A673 (cell line): ENCODE measurements at regions not wholly inside any gene's neighbourhood (a gene's known extent, or its start where the extent isn't known, plus 50 kb on each side); places are given as distances from the start of the nearest gene placed in this dataset.

Experiments
- BruUV-seq: library from RNA; stranded (reverse); fragments of 400-500 nt; replicated peaks from 2 replicates; lab custom pipeline; 2021; lab: Mats Ljungman, UMichigan
- CTCF ChIA-PET: fragments of 300-600 bp; sonication (Branson Sonifier 250); formaldehyde crosslinking; loops from one replicate; lab custom pipeline; 2022; ENCODE audit warnings: antibody characterized with exemption; lab: Charles Lee
- POLR2A ChIA-PET: fragments of 300-600 bp; sonication (Branson Sonifier 250); formaldehyde crosslinking; loops from one replicate; lab custom pipeline; 2022; ENCODE audit warnings: antibody characterized with exemption; ENCODE audit not compliant: low non-redundant PET; lab: Charles Lee
- DNase-seq: peaks from one replicate; pipeline ENCODE4 v3.0.0-alpha.2; 2015; ENCODE audit warnings: low spot score
- H3K27ac ChIP-seq: fragments of 200-600 bp; sonication (generic); 2 replicates; pipeline ENCODE4 v1.5.1; 2016; ENCODE audit warnings: mixed run types, low read depth, mild to moderate bottlenecking, mixed read lengths, antibody characterized with exemption, low read length; ENCODE audit not compliant: poor library complexity, severe bottlenecking
- H3K27me3 ChIP-seq: fragments of 200-600 bp; sonication (generic); replicated peaks from 2 replicates; pipeline ENCODE4 v1.6.1; 2017; ENCODE audit warnings: mixed run types, low read depth, mild to moderate bottlenecking, mixed read lengths, antibody characterized with exemption, low read length; ENCODE audit not compliant: insufficient read depth, poor library complexity
- H3K36me3 ChIP-seq: fragments of 200-600 bp; sonication (generic); 2 replicates; pipeline ENCODE4 v1.6.1; 2016; ENCODE audit warnings: mixed run types, mild to moderate bottlenecking, mixed read lengths, antibody characterized with exemption, low read length; ENCODE audit not compliant: insufficient read depth, poor library complexity, severe bottlenecking
- H3K4me1 ChIP-seq: fragments of 200-600 bp; sonication (generic); 2 replicates; pipeline ENCODE4 v1.6.1; 2017; ENCODE audit warnings: mixed run types, mild to moderate bottlenecking, mixed read lengths, antibody characterized with exemption, low read length; ENCODE audit not compliant: insufficient read depth, poor library complexity, severe bottlenecking
- H3K4me3 ChIP-seq: fragments of 200-600 bp; sonication (generic); 2 replicates; pipeline ENCODE4 v1.5.1; 2016; ENCODE audit warnings: low read depth, mixed run types, mild to moderate bottlenecking, mixed read lengths, low read length; ENCODE audit not compliant: poor library complexity, severe bottlenecking
- H3K9me3 ChIP-seq: fragments of 200-600 bp; sonication (generic); 2 replicates; pipeline ENCODE4 v1.6.1; 2016; ENCODE audit warnings: mixed run types, low read depth, mild to moderate bottlenecking, mixed read lengths, antibody characterized with exemption, low read length; ENCODE audit not compliant: poor library complexity, severe bottlenecking
- EZH2 ChIP-seq: fragments of 200-600 bp; sonication (generic); IDR thresholded peaks from 2 replicates; pipeline ENCODE4 v1.6.1; 2017; ENCODE audit warnings: borderline replicate concordance, low read depth, mild to moderate bottlenecking, mixed read lengths, antibody characterized with exemption, low read length; ENCODE audit not compliant: poor library complexity, severe bottlenecking
- intact Hi-C: fragments of 100-400 bp; cut with micrococcal nuclease; formaldehyde crosslinking; loops from one replicate; pipeline ENCODE4 v1.10.0; 2022; ENCODE audit not compliant: unreplicated experiment
- TF ChIP-seq, protein P1 (sequence below): fragments of 300-800, 200-600 bp; sonication (generic); conservative IDR thresholded peaks from 2 replicates; pipeline ENCODE4 v1.5.1; 2017; ENCODE audit warnings: low read depth, mild to moderate bottlenecking, antibody characterized with exemption, low read length, moderate library complexity, mixed read lengths

- intact Hi-C loops: no loop called here
- ChIA-PET POLR2A (no interaction called here), CTCF (no interaction called here)
- no TSS peak for BruUV-seq
- DNase-seq: no peak
- no peaks in the 10 kb centered on the region for H3K27me3 ChIP-seq
- H3K4me3 ChIP-seq: no peak overlapping the region
- no peak overlapping the region for H3K27ac ChIP-seq
- peaks cover 4% of the 10 kb centered on the region for H3K9me3 ChIP-seq
- H3K4me1 ChIP-seq: no peaks in the 10 kb centered on the region
- H3K36me3 ChIP-seq: no peaks in the 10 kb centered on the region
- TF ChIP-seq, protein P1, sequence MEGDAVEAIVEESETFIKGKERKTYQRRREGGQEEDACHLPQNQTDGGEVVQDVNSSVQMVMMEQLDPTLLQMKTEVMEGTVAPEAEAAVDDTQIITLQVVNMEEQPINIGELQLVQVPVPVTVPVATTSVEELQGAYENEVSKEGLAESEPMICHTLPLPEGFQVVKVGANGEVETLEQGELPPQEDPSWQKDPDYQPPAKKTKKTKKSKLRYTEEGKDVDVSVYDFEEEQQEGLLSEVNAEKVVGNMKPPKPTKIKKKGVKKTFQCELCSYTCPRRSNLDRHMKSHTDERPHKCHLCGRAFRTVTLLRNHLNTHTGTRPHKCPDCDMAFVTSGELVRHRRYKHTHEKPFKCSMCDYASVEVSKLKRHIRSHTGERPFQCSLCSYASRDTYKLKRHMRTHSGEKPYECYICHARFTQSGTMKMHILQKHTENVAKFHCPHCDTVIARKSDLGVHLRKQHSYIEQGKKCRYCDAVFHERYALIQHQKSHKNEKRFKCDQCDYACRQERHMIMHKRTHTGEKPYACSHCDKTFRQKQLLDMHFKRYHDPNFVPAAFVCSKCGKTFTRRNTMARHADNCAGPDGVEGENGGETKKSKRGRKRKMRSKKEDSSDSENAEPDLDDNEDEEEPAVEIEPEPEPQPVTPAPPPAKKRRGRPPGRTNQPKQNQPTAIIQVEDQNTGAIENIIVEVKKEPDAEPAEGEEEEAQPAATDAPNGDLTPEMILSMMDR: no peak
- TF ChIP-seq EZH2: no peak
Observed at GRCh38 chr6:14614631-14615030, 497.1 kb downstream of the CD83 start.

DNA sequence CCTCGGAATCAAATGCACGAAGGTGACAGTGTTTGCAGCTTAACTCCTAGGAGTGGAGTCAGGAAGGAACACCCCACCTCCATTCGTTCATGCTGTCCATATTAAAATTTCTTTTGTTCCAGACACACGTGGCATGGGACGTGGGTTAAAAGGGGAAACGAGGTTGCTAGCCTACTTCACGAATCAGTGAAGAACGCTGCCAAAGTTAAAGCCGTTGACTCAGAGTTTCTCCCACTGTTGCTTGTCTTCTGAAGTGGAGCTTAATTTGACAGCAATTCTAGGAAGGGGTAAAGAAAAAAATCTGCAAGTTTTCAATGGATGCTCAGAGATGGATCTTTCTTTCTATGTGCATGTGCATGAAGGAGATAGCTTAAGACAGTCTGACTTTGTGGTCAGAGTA lies 499.1 kb downstream of the CD83 start:
- no TSS peak for BruUV-seq
- ChIA-PET POLR2A (no interaction called here), CTCF (no interaction called here)
- Histone ChIP-seq H3K4me3 (no peak overlapping the region), H3K4me1 (peaks cover 5% of the 10 kb centered on the region), H3K36me3 (no peaks in the 10 kb centered on the region), H3K27ac (no peak overlapping the region), H3K27me3 (no peaks in the 10 kb centered on the region), H3K9me3 (peaks cover 4% of the 10 kb centered on the region)
- TF ChIP-seq, protein P1: no peak
- no peak for TF ChIP-seq EZH2
- intact Hi-C loops: no loop called here
- no peak for DNase-seq

- ChIA-PET POLR2A (no interaction called here), CTCF (no interaction called here)
- no peak overlapping the region for H3K4me3 ChIP-seq
- no peak for DNase-seq
- H3K27ac ChIP-seq: no peak overlapping the region
- no peaks in the 10 kb centered on the region for H3K36me3 ChIP-seq
- no peaks in the 10 kb centered on the region for H3K27me3 ChIP-seq
- TF ChIP-seq EZH2: no peak
- TF ChIP-seq, protein P1: no peak
- intact Hi-C loops: no loop called here
- peaks cover 4% of the 10 kb centered on the region for H3K9me3 ChIP-seq
- peaks cover 8% of the 10 kb centered on the region for H3K4me1 ChIP-seq
- BruUV-seq: no TSS peak
Observed at GRCh38 chr6:14618759-14619418, 501.3 kb downstream of the CD83 start.
